Activated T-cell treated with anti-CD3 and anti-CD28 coated beads, Interleukin-2, amount 50 U/mL, for 4 hours (primary cell): ENCODE measurements at regions not wholly inside any gene's neighbourhood (a gene's known extent, or its start where the extent isn't known, plus 50 kb on each side); places are given as distances from the start of the nearest gene placed in this dataset.
"Not testable (repeated sequence)": the region's sequence is repeated elsewhere in the genome, so short reads cannot be mapped to it uniquely, and the experiment has no call there.

Source experiments
- ATAC-seq, 2 donors: fragments of 200-7000 bp; cut with Tn5 transposase; one replicate each; pipeline ENCODE4 v1.10.0; 2021
- DNase-seq: peaks from one replicate; pipeline ENCODE4 v3.0.0-alpha.2; 2020
- H3K27me3 Mint-ChIP-seq: one replicate; pipeline ENCODE4 v1.8.0; 2021; ENCODE audit warnings: low read depth, mixed read lengths
- H3K36me3 Mint-ChIP-seq: one replicate; pipeline ENCODE4 v1.8.0; 2022; ENCODE audit warnings: mixed read lengths; ENCODE audit not compliant: insufficient read depth
- H3K4me1 Mint-ChIP-seq: one replicate; pipeline ENCODE4 v1.8.0; 2021; ENCODE audit warnings: low read depth, mixed read lengths
- H3K4me3 Mint-ChIP-seq: one replicate; pipeline ENCODE4 v1.8.0; 2021; ENCODE audit warnings: mild to moderate bottlenecking, moderate library complexity, mixed read lengths
- H3K9me3 Mint-ChIP-seq: one replicate; pipeline ENCODE4 v1.8.0; 2021; ENCODE audit warnings: mixed read lengths

GRCh38 chr15:67945951-67946700 lies 106.3 kb upstream of the RNU6-1 start:
- Mint-ChIP-seq H3K9me3 (no peaks in the 10 kb centered on the region), H3K36me3 (no peaks in the 10 kb centered on the region), H3K4me3 (no peak overlapping the region), H3K4me1 (peaks cover 8% of the 10 kb centered on the region), H3K27me3 (no peaks in the 10 kb centered on the region)
- ATAC-seq (peak; percentile 30 to 50), DNase-seq (no peak)

- DNase-seq, result no peak
- no peak overlapping the region for H3K4me3 Mint-ChIP-seq
- H3K27me3 Mint-ChIP-seq, result no peaks in the 10 kb centered on the region
- no peak for ATAC-seq
- H3K9me3 Mint-ChIP-seq, result no peaks in the 10 kb centered on the region
- peaks cover 8% of the 10 kb centered on the region for H3K4me1 Mint-ChIP-seq
- no peaks in the 10 kb centered on the region for H3K36me3 Mint-ChIP-seq
Observed at GRCh38 chr15:67946701-67947100, 106.9 kb upstream of the RNU6-1 start.

GRCh38 chr15:67947254-67948039 lies 106.7 kb upstream of the PIAS1 start:
- no peak for ATAC-seq
- no peaks in the 10 kb centered on the region for H3K27me3 Mint-ChIP-seq
- DNase-seq, result no peak
- no peaks in the 10 kb centered on the region for H3K9me3 Mint-ChIP-seq
- H3K36me3 Mint-ChIP-seq, result no peaks in the 10 kb centered on the region
- H3K4me1 Mint-ChIP-seq, result peaks cover 8% of the 10 kb centered on the region
- no peak overlapping the region for H3K4me3 Mint-ChIP-seq

GRCh38 chr15:67948215-67948614 lies 105.9 kb upstream of the PIAS1 start:
- no peak for ATAC-seq
- Mint-ChIP-seq H3K9me3 (no peaks in the 10 kb centered on the region), H3K4me3 (no peak overlapping the region), H3K4me1 (peaks cover 8% of the 10 kb centered on the region), H3K36me3 (no peaks in the 10 kb centered on the region), H3K27me3 (peaks cover 2% of the 10 kb centered on the region)
- no peak for DNase-seq

GRCh38 chr15:67951187-67951586 lies 102.9 kb upstream of the PIAS1 start:
- not testable (repeated sequence) for H3K4me3 Mint-ChIP-seq, H3K27me3 Mint-ChIP-seq, H3K4me1 Mint-ChIP-seq, DNase-seq, ATAC-seq, H3K9me3 Mint-ChIP-seq, H3K36me3 Mint-ChIP-seq

GRCh38 chr15:67953299-67953698 lies 100.8 kb upstream of the PIAS1 start:
- peaks cover 2% of the 10 kb centered on the region for H3K27me3 Mint-ChIP-seq
- H3K36me3 Mint-ChIP-seq, result no peaks in the 10 kb centered on the region
- H3K4me3 Mint-ChIP-seq, result no peak overlapping the region
- no peaks in the 10 kb centered on the region for H3K9me3 Mint-ChIP-seq
- no peaks in the 10 kb centered on the region for H3K4me1 Mint-ChIP-seq
- DNase-seq (no peak), ATAC-seq (no peak)

GRCh38 chr15:67955252-67955651 lies 98.9 kb upstream of the PIAS1 start:
- Mint-ChIP-seq H3K27me3 (peaks cover 2% of the 10 kb centered on the region), H3K9me3 (no peaks in the 10 kb centered on the region), H3K4me3 (no peak overlapping the region), H3K36me3 (no peaks in the 10 kb centered on the region), H3K4me1 (no peaks in the 10 kb centered on the region)
- DNase-seq (no peak), ATAC-seq (no peak)

- H3K9me3 Mint-ChIP-seq, result no peaks in the 10 kb centered on the region
- no peak overlapping the region for H3K4me3 Mint-ChIP-seq
- DNase-seq, result no peak
- H3K36me3 Mint-ChIP-seq, result no peaks in the 10 kb centered on the region
- H3K4me1 Mint-ChIP-seq, result no peaks in the 10 kb centered on the region
- no peak for ATAC-seq
- peaks cover under 1% of the 10 kb centered on the region for H3K27me3 Mint-ChIP-seq
Observed at GRCh38 chr15:67957435-67958132, 96.5 kb upstream of the PIAS1 start.

GRCh38 chr15:67967871-67968431 lies 86.2 kb upstream of the PIAS1 start:
- Mint-ChIP-seq H3K9me3 (no peaks in the 10 kb centered on the region), H3K36me3 (no peaks in the 10 kb centered on the region), H3K4me3 (peak overlapping the region; percentile 13), H3K27me3 (peaks cover 33% of the 10 kb centered on the region), H3K4me1 (peaks cover 8% of the 10 kb centered on the region)
- ATAC-seq (peak in 1 of 2 donors; percentile 34), DNase-seq (no peak)

GRCh38 chr15:67968564-67968963 lies 85.6 kb upstream of the PIAS1 start:
- no peak for ATAC-seq
- H3K27me3 Mint-ChIP-seq, result peaks cover 33% of the 10 kb centered on the region
- no peaks in the 10 kb centered on the region for H3K9me3 Mint-ChIP-seq
- DNase-seq, result no peak
- H3K4me1 Mint-ChIP-seq, result peaks cover 8% of the 10 kb centered on the region
- no peak overlapping the region for H3K4me3 Mint-ChIP-seq
- H3K36me3 Mint-ChIP-seq, result no peaks in the 10 kb centered on the region

GRCh38 chr15:67968966-67969365 lies 85.1 kb upstream of the PIAS1 start:
- no peak overlapping the region for H3K4me3 Mint-ChIP-seq
- H3K27me3 Mint-ChIP-seq, result peaks cover 33% of the 10 kb centered on the region
- ATAC-seq (no peak), DNase-seq (no peak)
- H3K36me3 Mint-ChIP-seq, result no peaks in the 10 kb centered on the region
- H3K9me3 Mint-ChIP-seq, result no peaks in the 10 kb centered on the region
- H3K4me1 Mint-ChIP-seq, result peaks cover 8% of the 10 kb centered on the region

GRCh38 chr15:67969892-67970291 lies 84.2 kb upstream of the PIAS1 start:
- H3K4me3 Mint-ChIP-seq, result no peak overlapping the region
- no peaks in the 10 kb centered on the region for H3K36me3 Mint-ChIP-seq
- no peak for ATAC-seq
- peaks cover 33% of the 10 kb centered on the region for H3K27me3 Mint-ChIP-seq
- no peaks in the 10 kb centered on the region for H3K9me3 Mint-ChIP-seq
- H3K4me1 Mint-ChIP-seq, result peaks cover 8% of the 10 kb centered on the region
- DNase-seq, result no peak

- Mint-ChIP-seq H3K4me3 (no peak overlapping the region), H3K27me3 (peaks cover 32% of the 10 kb centered on the region), H3K36me3 (peaks cover 1% of the 10 kb centered on the region), H3K4me1 (peaks cover 8% of the 10 kb centered on the region), H3K9me3 (no peaks in the 10 kb centered on the region)
- no peak for ATAC-seq
- no peak for DNase-seq
Observed at GRCh38 chr15:67972377-67972776, 81.7 kb upstream of the PIAS1 start.

GRCh38 chr15:67973846-67974245 lies 80.3 kb upstream of the PIAS1 start:
- ATAC-seq (no peak), DNase-seq (no peak)
- Mint-ChIP-seq H3K27me3 (peaks cover 17% of the 10 kb centered on the region), H3K4me3 (no peak overlapping the region), H3K4me1 (no peaks in the 10 kb centered on the region), H3K9me3 (no peaks in the 10 kb centered on the region), H3K36me3 (peaks cover 1% of the 10 kb centered on the region)
